Mucosa of rectum (tissue), 2 donors: ENCODE measurements at regions not wholly inside any gene's neighbourhood (a gene's known extent, or its start where the extent isn't known, plus 50 kb on each side); places are given as distances from the start of the nearest gene placed in this dataset.
"Not testable (repeated sequence)": the region's sequence is repeated elsewhere in the genome, so short reads cannot be mapped to it uniquely, and the experiment has no call there.

Source experiments
- H3K27ac ChIP-seq, 2 donors: one replicate each; pipeline ENCODE4 v1.7.0; 2013; ENCODE audit warnings: inconsistent platforms in 2 of 2, low read depth in 2 of 2, low read length in 2 of 2
- H3K27me3 ChIP-seq, 2 donors: one replicate each; pipeline ENCODE4 v1.7.0; 2013; ENCODE audit warnings: low read length in 2 of 2; ENCODE audit not compliant: control insufficient read depth in 2 of 2, insufficient read depth in 2 of 2
- H3K36me3 ChIP-seq, 2 donors: one replicate each; pipeline ENCODE4 v1.7.0; 2013; ENCODE audit warnings: low read length in 2 of 2; ENCODE audit not compliant: control insufficient read depth in 2 of 2, insufficient read depth in 2 of 2
- H3K4me1 ChIP-seq, 2 donors: one replicate each; pipeline ENCODE4 v1.7.0; 2013; ENCODE audit warnings: low read length in 2 of 2, mild to moderate bottlenecking in 1 of 2; ENCODE audit not compliant: control insufficient read depth in 2 of 2, insufficient read depth in 2 of 2
- H3K4me3 ChIP-seq, 2 donors: one replicate each; pipeline ENCODE4 v1.7.0; 2013; ENCODE audit warnings: low read length in 2 of 2
- H3K9ac ChIP-seq, 2 donors: one replicate each; pipeline ENCODE4 v1.7.0; 2013; ENCODE audit warnings: low read length in 2 of 2, low read depth in 1 of 2, mild to moderate bottlenecking in 1 of 2
- H3K9me3 ChIP-seq, 2 donors: one replicate each; pipeline ENCODE4 v1.7.0; 2013; ENCODE audit warnings: low read length in 2 of 2; ENCODE audit not compliant: control insufficient read depth in 2 of 2
- donor health status: healthy.
- donor health status: Normal muscosa, but diverticular disease.

DNA sequence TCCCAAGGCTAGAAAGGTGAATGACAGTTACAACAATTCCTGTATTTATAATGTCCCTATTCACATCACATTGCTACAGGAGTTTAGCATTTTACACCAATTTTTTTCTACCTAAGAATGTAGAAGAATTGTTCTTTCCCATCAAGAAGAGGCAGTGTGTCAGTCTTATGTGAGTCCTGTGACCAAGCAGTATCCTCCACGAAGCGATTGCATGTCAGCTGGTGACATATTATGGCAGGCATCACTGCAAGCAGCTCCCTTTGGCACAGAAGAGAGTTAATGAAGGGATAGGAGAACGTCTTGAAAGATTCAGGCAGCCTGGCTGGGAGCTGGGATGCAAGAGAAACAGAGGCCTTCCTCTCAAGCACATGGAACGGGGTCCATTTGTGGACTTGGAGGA lies 199.8 kb downstream of the SMC2 start:
- no peaks in the 10 kb centered on the region for H3K36me3 ChIP-seq

DNA sequence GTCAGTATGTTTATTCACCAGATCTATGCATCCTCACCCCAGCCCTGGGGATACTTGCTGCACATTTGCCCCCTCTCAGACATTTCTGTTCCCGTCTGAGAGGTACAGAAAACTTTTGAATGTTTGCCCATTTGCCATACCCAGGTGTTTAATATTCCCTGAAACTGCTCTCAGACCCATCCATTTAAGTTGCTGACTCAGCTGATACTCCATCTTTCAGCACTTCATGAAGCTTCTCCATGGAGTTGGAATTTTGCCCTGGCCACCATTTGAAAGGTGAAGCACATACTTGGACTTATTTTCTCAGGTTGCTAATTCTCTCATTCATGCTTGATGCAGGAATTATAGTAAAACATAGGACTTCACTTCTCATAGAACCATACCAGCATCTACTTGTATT lies 203.9 kb upstream of the OR13F1 start:
- H3K36me3 ChIP-seq, result no peaks in the 10 kb centered on the region
- H3K9me3 ChIP-seq, result no peaks in the 10 kb centered on the region
- no peaks in the 10 kb centered on the region for H3K27me3 ChIP-seq
- no peaks in the 10 kb centered on the region for H3K4me1 ChIP-seq
- no peak overlapping the region for H3K9ac ChIP-seq
- H3K4me3 ChIP-seq, result no peak overlapping the region
- H3K27ac ChIP-seq, result no peak overlapping the region

More for the DNA sequence above, 199.8 kb downstream of the SMC2 start:
- no peak overlapping the region for H3K9ac ChIP-seq
- H3K27ac ChIP-seq, result no peak overlapping the region
- peaks cover 0 to 3% of the 10 kb centered on the region in 2 donors for H3K4me1 ChIP-seq
- no peaks in the 10 kb centered on the region for H3K9me3 ChIP-seq
- H3K27me3 ChIP-seq, result no peaks in the 10 kb centered on the region
- H3K4me3 ChIP-seq, result no peak overlapping the region

DNA sequence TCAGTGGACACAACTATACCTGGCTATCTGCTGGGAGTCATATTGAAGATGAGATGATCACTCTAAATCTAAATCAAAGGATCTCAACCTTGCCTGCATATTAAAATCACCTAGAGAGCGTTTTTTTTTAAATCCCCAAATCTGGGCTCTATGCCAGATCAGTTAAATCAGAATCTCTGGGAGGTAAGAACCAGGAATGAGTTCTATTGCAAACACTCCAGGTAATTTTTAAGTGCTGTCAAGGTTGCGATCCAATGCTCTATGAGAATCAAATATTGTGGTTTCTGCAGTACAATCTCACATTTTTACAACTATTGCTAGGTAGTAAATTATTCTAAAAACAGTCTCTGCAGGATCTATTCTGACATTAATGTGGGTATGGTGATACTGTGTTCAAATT lies 202.3 kb upstream of the OR13F1 start:
- Histone ChIP-seq H3K27ac (no peak overlapping the region), H3K4me1 (no peaks in the 10 kb centered on the region), H3K27me3 (no peaks in the 10 kb centered on the region), H3K9ac (no peak overlapping the region), H3K36me3 (no peaks in the 10 kb centered on the region), H3K4me3 (no peak overlapping the region), H3K9me3 (no peaks in the 10 kb centered on the region)

DNA sequence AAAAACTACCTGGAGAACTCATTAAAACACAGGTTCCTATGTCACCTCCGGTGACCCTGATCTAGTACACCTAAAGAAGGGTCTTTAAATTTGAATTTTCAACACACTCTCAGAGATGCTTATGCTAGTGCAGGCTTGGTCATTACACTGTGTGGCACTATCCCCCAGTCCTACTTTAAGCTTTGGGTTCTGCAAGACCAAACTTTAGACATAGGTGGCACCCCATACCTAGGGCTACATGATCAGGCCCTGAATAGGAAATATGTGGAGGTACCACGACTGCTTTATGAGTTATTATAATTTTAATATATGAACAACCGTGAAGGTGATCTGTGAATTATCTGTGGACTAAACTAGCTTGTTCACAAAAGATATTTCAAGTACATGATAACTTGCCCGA lies 201.3 kb upstream of the OR13F1 start:
- H3K27me3 ChIP-seq, result no peaks in the 10 kb centered on the region
- H3K9ac ChIP-seq, result no peak overlapping the region
- no peaks in the 10 kb centered on the region for H3K36me3 ChIP-seq
- H3K4me3 ChIP-seq, result no peak overlapping the region
- no peaks in the 10 kb centered on the region for H3K9me3 ChIP-seq
- no peaks in the 10 kb centered on the region for H3K4me1 ChIP-seq
- no peak overlapping the region for H3K27ac ChIP-seq

DNA sequence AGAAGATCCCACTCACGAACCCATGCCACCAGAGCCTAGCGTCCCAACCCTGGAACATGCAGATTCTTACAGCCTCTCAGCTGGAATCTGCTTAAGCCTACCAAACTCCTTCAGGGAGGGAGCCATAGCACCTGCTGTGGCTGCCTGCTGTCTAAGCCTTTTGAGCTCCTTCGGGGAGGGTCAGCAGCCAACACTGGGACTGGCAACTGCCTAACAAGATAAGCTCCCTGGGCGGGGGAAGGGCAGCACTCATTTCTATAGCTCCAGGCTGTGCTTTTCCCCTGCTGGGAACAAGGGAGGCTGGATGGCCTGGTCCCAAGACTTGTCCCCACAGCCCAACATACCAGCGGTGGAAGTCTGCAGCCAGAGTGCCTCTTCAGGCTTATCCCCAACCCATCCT lies 199.1 kb upstream of the OR13F1 start:
- no peaks in the 10 kb centered on the region for H3K4me1 ChIP-seq
- H3K4me3 ChIP-seq, result no peak overlapping the region
- H3K9ac ChIP-seq, result no peak overlapping the region
- no peaks in the 10 kb centered on the region for H3K27me3 ChIP-seq
- no peak overlapping the region for H3K27ac ChIP-seq
- H3K9me3 ChIP-seq, result no peaks in the 10 kb centered on the region
- no peaks in the 10 kb centered on the region for H3K36me3 ChIP-seq

DNA sequence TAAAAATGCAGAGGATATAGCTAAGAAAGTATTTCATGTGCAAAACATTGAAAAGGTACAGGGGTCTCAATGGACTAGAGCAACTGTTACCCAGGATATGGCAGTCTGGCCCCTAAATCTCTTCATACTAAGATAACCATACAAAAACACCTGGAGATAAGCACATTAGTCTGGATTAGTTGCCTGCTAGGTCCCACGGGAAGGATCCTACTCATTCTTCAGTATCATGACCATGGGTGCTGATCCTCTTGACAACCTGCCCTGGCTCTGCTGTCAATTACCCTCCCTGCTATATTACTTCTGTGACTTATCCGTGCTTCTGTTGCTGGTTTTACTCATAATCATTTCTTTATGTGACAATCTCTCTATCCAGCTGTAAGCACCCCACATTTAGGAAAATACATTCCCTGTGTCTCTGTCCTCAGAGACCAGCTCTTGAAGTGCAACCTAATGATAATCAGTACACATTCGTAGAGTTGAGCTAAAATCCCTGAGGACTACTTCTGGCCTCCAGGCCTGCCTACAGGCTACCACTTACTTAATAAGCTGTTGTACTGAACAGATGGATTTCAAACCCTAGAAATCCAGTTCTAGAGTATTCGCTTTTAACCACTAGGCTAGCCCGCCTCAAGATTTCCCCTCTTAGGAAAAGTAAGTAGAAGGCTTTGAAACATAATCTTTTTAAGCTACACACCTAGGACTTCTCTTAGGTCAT lies 190.5 kb upstream of the OR13F1 start:
- Histone ChIP-seq H3K4me3 (no peak overlapping the region), H3K4me1 (no peaks in the 10 kb centered on the region), H3K36me3 (no peaks in the 10 kb centered on the region), H3K27me3 (no peaks in the 10 kb centered on the region), H3K27ac (no peak overlapping the region), H3K9me3 (no peaks in the 10 kb centered on the region), H3K9ac (no peak overlapping the region)

DNA sequence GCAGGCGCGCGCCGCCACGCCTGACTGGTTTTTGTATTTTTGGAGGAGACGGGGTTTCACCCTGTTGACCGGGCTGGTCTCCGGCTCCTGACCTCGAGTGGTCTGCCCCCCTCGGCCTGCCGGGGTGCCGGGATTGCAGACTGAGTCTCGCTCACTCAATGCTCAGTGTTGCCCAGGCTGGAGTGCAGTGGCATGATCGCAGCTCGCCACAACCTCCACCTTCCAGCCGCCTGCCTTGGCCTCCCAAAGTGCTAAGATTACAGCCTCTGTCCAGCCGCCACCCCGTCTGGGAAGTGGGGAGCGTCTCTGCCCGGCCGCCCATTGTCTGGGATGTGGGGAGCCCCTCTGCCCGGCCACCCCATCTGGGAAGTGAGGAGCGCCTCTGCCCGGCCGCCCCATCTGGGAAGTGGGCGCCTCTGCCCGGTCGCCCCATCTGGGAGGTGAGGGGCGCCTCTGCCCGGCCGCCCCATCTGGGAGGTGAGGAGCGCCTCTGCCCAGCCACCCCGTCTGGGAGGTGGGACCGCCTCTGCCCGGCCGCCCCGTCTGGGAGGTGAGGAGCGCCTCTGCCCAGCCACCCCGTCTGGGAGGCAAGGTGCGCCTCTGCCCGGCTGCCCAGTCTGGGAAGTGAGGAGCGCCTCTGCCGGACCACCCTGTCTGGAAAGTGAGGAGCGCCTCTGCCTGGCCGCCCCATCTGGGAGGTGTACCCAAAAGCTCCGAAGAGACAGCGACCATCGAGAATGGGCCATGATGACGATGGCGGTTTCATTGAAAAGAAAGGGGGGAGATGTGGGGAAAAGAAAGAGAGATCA lies 187.7 kb upstream of the OR13F1 start:
- not testable (repeated sequence) for H3K36me3 ChIP-seq, H3K27ac ChIP-seq, H3K27me3 ChIP-seq, H3K4me1 ChIP-seq, H3K9me3 ChIP-seq, H3K4me3 ChIP-seq, H3K9ac ChIP-seq

DNA sequence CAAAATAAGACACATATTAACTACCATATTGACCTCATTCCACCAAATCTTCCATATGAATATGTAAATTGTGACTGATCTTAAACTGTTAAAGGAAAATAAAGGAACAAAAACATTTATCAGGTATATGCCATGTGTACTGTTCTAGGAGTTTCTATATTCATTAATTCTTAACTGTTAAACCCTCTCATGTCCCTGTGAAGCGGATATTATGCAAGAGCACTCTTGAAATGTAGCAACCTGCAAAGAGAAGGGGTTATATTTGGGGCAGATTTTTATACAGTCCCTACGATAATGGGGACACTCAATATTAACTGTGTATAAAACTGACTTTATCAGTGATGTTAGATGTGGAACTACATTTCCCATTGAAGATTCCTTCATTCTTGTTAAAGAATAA lies 184.9 kb upstream of the OR13F1 start:
- H3K36me3 ChIP-seq, result no peaks in the 10 kb centered on the region
- H3K9ac ChIP-seq, result no peak overlapping the region
- no peaks in the 10 kb centered on the region for H3K9me3 ChIP-seq
- no peak overlapping the region for H3K4me3 ChIP-seq
- no peaks in the 10 kb centered on the region for H3K4me1 ChIP-seq
- H3K27ac ChIP-seq, result no peak overlapping the region
- H3K27me3 ChIP-seq, result no peaks in the 10 kb centered on the region

DNA sequence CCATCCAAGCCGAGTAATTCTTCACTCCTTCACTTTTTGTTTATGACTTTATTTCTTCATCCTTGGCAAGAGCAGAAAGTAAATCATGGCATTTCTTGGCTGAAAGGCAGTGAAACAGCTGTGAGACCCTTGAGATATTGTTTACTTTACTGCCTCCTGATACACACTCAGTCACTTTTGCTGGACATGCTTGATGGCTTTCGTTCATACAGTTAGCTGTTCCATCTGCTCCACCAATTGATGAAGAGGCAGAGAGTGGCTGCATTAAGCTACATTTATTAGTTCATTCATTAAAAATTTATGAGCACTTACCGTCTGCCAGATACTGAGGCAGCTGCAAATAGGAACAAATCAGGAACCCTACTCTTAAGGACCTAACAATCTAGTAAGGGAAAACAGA lies 184.4 kb upstream of the OR13F1 start:
- no peaks in the 10 kb centered on the region for H3K27me3 ChIP-seq
- no peaks in the 10 kb centered on the region for H3K36me3 ChIP-seq
- no peak overlapping the region for H3K4me3 ChIP-seq
- no peaks in the 10 kb centered on the region for H3K9me3 ChIP-seq
- H3K9ac ChIP-seq, result no peak overlapping the region
- H3K4me1 ChIP-seq, result peaks cover 0 to 2% of the 10 kb centered on the region in 2 donors
- no peak overlapping the region for H3K27ac ChIP-seq

DNA sequence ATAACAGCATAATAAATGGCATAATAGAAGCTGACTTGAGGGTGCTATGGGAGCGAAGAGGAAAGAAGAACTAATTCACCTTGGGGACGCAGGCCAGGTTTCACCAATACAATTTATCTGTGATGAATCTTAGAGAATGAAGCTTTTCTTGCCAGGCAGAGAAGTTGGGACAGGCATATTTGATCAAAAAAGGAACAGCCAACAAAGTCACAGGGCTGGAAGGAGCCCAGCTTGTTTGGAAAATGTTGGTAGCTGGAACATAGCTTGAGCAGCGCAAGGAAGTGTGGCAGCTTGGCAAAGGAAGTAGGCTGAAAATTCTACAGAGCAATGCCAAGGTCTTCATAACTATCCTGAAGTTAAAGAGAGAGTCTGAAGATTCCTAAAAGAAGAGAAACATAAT lies 181.5 kb upstream of the OR13F1 start:
- peaks cover 0 to 3% of the 10 kb centered on the region in 2 donors for H3K4me1 ChIP-seq
- H3K27ac ChIP-seq, result no peak overlapping the region
- H3K27me3 ChIP-seq, result no peaks in the 10 kb centered on the region

More for the DNA sequence above, 181.5 kb upstream of the OR13F1 start:
- no peaks in the 10 kb centered on the region for H3K36me3 ChIP-seq
- H3K9me3 ChIP-seq, result no peaks in the 10 kb centered on the region
- H3K4me3 ChIP-seq, result no peak overlapping the region
- no peak overlapping the region for H3K9ac ChIP-seq
